Immature natural killer cell (primary cell): ENCODE measurements at regions not wholly inside any gene's neighbourhood (a gene's known extent, or its start where the extent isn't known, plus 50 kb on each side); places are given as distances from the start of the nearest gene placed in this dataset.

Experiments
- DNase-seq, 3 donors: peaks; one replicate each; pipeline ENCODE4 v3.0.0; 2022; ENCODE audit warnings: mixed read lengths in 1 of 3
- H3K27ac Mint-ChIP-seq, 6 donors: one replicate each; pipeline ENCODE4 v1.8.0; 2020; ENCODE audit warnings: mixed read lengths in 6 of 6, mild to moderate bottlenecking in 5 of 6, inconsistent platforms in 4 of 6, moderate library complexity in 3 of 6
- H3K27me3 Mint-ChIP-seq, 3 donors: one replicate each; pipeline ENCODE4 v1.8.0; 2020 to 2021; ENCODE audit warnings: low read depth in 3 of 3, mild to moderate bottlenecking in 3 of 3, mixed read lengths in 3 of 3, moderate library complexity in 3 of 3, inconsistent platforms in 1 of 3
- H3K36me3 Mint-ChIP-seq, 3 donors: one replicate each; pipeline ENCODE4 v1.8.0; 2020; ENCODE audit warnings: mixed read lengths in 3 of 3, inconsistent platforms in 2 of 3, mild to moderate bottlenecking in 2 of 3
- H3K4me1 Mint-ChIP-seq, 2 donors: one replicate each; pipeline ENCODE4 v1.8.0; 2020; ENCODE audit warnings: inconsistent platforms in 2 of 2, mild to moderate bottlenecking in 2 of 2, mixed read lengths in 2 of 2, moderate library complexity in 1 of 2
- H3K4me3 Mint-ChIP-seq, 5 donors: one replicate each; pipeline ENCODE4 v1.8.0; 2020; ENCODE audit warnings: mild to moderate bottlenecking in 5 of 5, mixed read lengths in 5 of 5, inconsistent platforms in 3 of 5, moderate library complexity in 3 of 5
- H3K9me3 Mint-ChIP-seq, 6 donors: one replicate each; pipeline ENCODE4 v1.8.0; 2020; ENCODE audit warnings: mild to moderate bottlenecking in 6 of 6, mixed read lengths in 6 of 6, inconsistent platforms in 4 of 6, moderate library complexity in 3 of 6

GRCh38 chr18:38887671-38888020, 1322.0 kb upstream of the CELF4 start:
- Mint-ChIP-seq H3K9me3 (peaks cover 0 to 16% (median 4%) of the 10 kb centered on the region in 6 donors), H3K36me3 (no peaks in the 10 kb centered on the region), H3K4me1 (no peaks in the 10 kb centered on the region), H3K27ac (no peak overlapping the region), H3K27me3 (peaks cover 0 to 4% (median 4%) of the 10 kb centered on the region in 3 donors), H3K4me3 (no peak overlapping the region)
- DNase-seq, result no peak

- Mint-ChIP-seq H3K4me1 (no peaks in the 10 kb centered on the region), H3K27ac (no peak overlapping the region), H3K9me3 (peaks cover 0 to 16% (median 4%) of the 10 kb centered on the region in 6 donors), H3K27me3 (peaks cover 0 to 4% (median 4%) of the 10 kb centered on the region in 3 donors), H3K4me3 (no peak overlapping the region), H3K36me3 (no peaks in the 10 kb centered on the region)
- DNase-seq, result no peak
Observed at GRCh38 chr18:38886861-38887670, 1321.5 kb upstream of the CELF4 start.

GRCh38 chr18:38886235-38886634, 1320.6 kb upstream of the CELF4 start:
- no peaks in the 10 kb centered on the region for H3K4me1 Mint-ChIP-seq
- H3K4me3 Mint-ChIP-seq, result no peak overlapping the region
- H3K27ac Mint-ChIP-seq, result no peak overlapping the region
- H3K9me3 Mint-ChIP-seq, result peaks cover 0 to 22% (median 4%) of the 10 kb centered on the region in 6 donors
- peaks cover 0 to 4% (median 4%) of the 10 kb centered on the region in 3 donors for H3K27me3 Mint-ChIP-seq
- no peaks in the 10 kb centered on the region for H3K36me3 Mint-ChIP-seq
- DNase-seq, result no peak

- no peak overlapping the region for H3K4me3 Mint-ChIP-seq
- no peaks in the 10 kb centered on the region for H3K4me1 Mint-ChIP-seq
- no peak for DNase-seq
- H3K36me3 Mint-ChIP-seq, result no peaks in the 10 kb centered on the region
- H3K27me3 Mint-ChIP-seq, result peaks cover 0 to 4% (median 4%) of the 10 kb centered on the region in 3 donors
- H3K9me3 Mint-ChIP-seq, result peaks cover 0 to 29% (median 2%) of the 10 kb centered on the region in 6 donors
- H3K27ac Mint-ChIP-seq, result no peak overlapping the region
Observed at GRCh38 chr18:38884050-38884449, 1318.5 kb upstream of the CELF4 start.

GRCh38 chr18:38883111-38883510, 1317.5 kb upstream of the CELF4 start:
- Mint-ChIP-seq H3K4me3 (no peak overlapping the region), H3K9me3 (peaks cover 0 to 24% (median 3%) of the 10 kb centered on the region in 6 donors), H3K27ac (no peak overlapping the region), H3K36me3 (no peaks in the 10 kb centered on the region), H3K27me3 (peaks cover 0 to 4% (median 1%) of the 10 kb centered on the region in 3 donors), H3K4me1 (no peaks in the 10 kb centered on the region)
- DNase-seq, result no peak

- Mint-ChIP-seq H3K27ac (no peak overlapping the region), H3K9me3 (peaks cover 2 to 26% (median 3%) of the 10 kb centered on the region in 6 donors), H3K4me1 (no peaks in the 10 kb centered on the region), H3K4me3 (no peak overlapping the region), H3K36me3 (no peaks in the 10 kb centered on the region), H3K27me3 (peaks cover 0 to 1% (median 0%) of the 10 kb centered on the region in 3 donors)
- DNase-seq, result no peak
Observed at GRCh38 chr18:38879871-38880270, 1314.3 kb upstream of the CELF4 start.

GRCh38 chr18:38872342-38872741, 1306.7 kb upstream of the CELF4 start:
- no peaks in the 10 kb centered on the region for H3K4me1 Mint-ChIP-seq
- no peak overlapping the region for H3K4me3 Mint-ChIP-seq
- H3K9me3 Mint-ChIP-seq, result peaks cover 0 to 12% (median 6%) of the 10 kb centered on the region in 6 donors
- H3K27ac Mint-ChIP-seq, result no peak overlapping the region
- no peak for DNase-seq
- peaks cover 0 to 1% (median 0%) of the 10 kb centered on the region in 3 donors for H3K27me3 Mint-ChIP-seq
- H3K36me3 Mint-ChIP-seq, result no peaks in the 10 kb centered on the region

GRCh38 chr18:38868757-38869156, 1303.2 kb upstream of the CELF4 start:
- Mint-ChIP-seq H3K27me3 (peaks cover 0 to 1% (median 0%) of the 10 kb centered on the region in 3 donors), H3K4me3 (no peak overlapping the region), H3K36me3 (no peaks in the 10 kb centered on the region)

GRCh38 chr18:38867680-38868079, 1302.1 kb upstream of the CELF4 start:
- no peaks in the 10 kb centered on the region for H3K36me3 Mint-ChIP-seq
- peaks cover 0 to 1% (median 0%) of the 10 kb centered on the region in 3 donors for H3K27me3 Mint-ChIP-seq
- no peak overlapping the region for H3K27ac Mint-ChIP-seq

More at GRCh38 chr18:38868757-38869156, 1303.2 kb upstream of the CELF4 start:
- Mint-ChIP-seq H3K27ac (no peak overlapping the region), H3K4me1 (no peaks in the 10 kb centered on the region), H3K9me3 (peaks cover 2 to 16% (median 7%) of the 10 kb centered on the region in 6 donors)
- DNase-seq, result no peak

GRCh38 chr18:38851526-38851925, 1285.9 kb upstream of the CELF4 start:
- no peak overlapping the region for H3K4me3 Mint-ChIP-seq
- no peaks in the 10 kb centered on the region for H3K4me1 Mint-ChIP-seq
- no peak for DNase-seq
- H3K27me3 Mint-ChIP-seq, result no peaks in the 10 kb centered on the region
- H3K36me3 Mint-ChIP-seq, result no peaks in the 10 kb centered on the region
- H3K9me3 Mint-ChIP-seq, result peaks cover 0 to 32% (median 11%) of the 10 kb centered on the region in 6 donors
- H3K27ac Mint-ChIP-seq, result no peak overlapping the region

More at GRCh38 chr18:38867680-38868079, 1302.1 kb upstream of the CELF4 start:
- DNase-seq, result no peak
- Mint-ChIP-seq H3K9me3 (peaks cover 2 to 12% (median 6%) of the 10 kb centered on the region in 6 donors), H3K4me3 (no peak overlapping the region), H3K4me1 (no peaks in the 10 kb centered on the region)

GRCh38 chr18:38847326-38847725, 1281.7 kb upstream of the CELF4 start:
- H3K4me3 Mint-ChIP-seq, result no peak overlapping the region
- H3K36me3 Mint-ChIP-seq, result no peaks in the 10 kb centered on the region
- H3K27ac Mint-ChIP-seq, result no peak overlapping the region
- no peak for DNase-seq
- H3K9me3 Mint-ChIP-seq, result peaks cover 0 to 20% (median 7%) of the 10 kb centered on the region in 6 donors
- peaks cover 0 to 1% (median 0%) of the 10 kb centered on the region in 3 donors for H3K27me3 Mint-ChIP-seq
- H3K4me1 Mint-ChIP-seq, result no peaks in the 10 kb centered on the region

- H3K27ac Mint-ChIP-seq, result no peak overlapping the region
Observed at GRCh38 chr18:38843291-38843690, 1277.7 kb upstream of the CELF4 start.

GRCh38 chr18:38826247-38826646, 1260.6 kb upstream of the CELF4 start:
- no peak for DNase-seq
- no peak overlapping the region for H3K27ac Mint-ChIP-seq
- H3K27me3 Mint-ChIP-seq, result no peaks in the 10 kb centered on the region
- H3K4me3 Mint-ChIP-seq, result no peak overlapping the region
- H3K9me3 Mint-ChIP-seq, result peaks cover 0 to 12% (median 2%) of the 10 kb centered on the region in 6 donors
- H3K4me1 Mint-ChIP-seq, result no peaks in the 10 kb centered on the region
- no peaks in the 10 kb centered on the region for H3K36me3 Mint-ChIP-seq

More at GRCh38 chr18:38843291-38843690, 1277.7 kb upstream of the CELF4 start:
- no peaks in the 10 kb centered on the region for H3K4me1 Mint-ChIP-seq
- peaks cover 0 to 26% (median 4%) of the 10 kb centered on the region in 6 donors for H3K9me3 Mint-ChIP-seq
- DNase-seq, result no peak
- peaks cover 0 to 2% (median 0%) of the 10 kb centered on the region in 3 donors for H3K27me3 Mint-ChIP-seq
- H3K36me3 Mint-ChIP-seq, result no peaks in the 10 kb centered on the region
- H3K4me3 Mint-ChIP-seq, result no peak overlapping the region

- peaks cover 0 to 2% (median 0%) of the 10 kb centered on the region in 3 donors for H3K36me3 Mint-ChIP-seq
- DNase-seq, result no peak
- H3K27ac Mint-ChIP-seq, result no peak overlapping the region
- no peaks in the 10 kb centered on the region for H3K27me3 Mint-ChIP-seq
- peaks cover 0 to 11% (median 5%) of the 10 kb centered on the region in 6 donors for H3K9me3 Mint-ChIP-seq
- no peaks in the 10 kb centered on the region for H3K4me1 Mint-ChIP-seq
- H3K4me3 Mint-ChIP-seq, result no peak overlapping the region
Observed at GRCh38 chr18:38811209-38811608, 1245.6 kb upstream of the CELF4 start.
